NCI-H748 (cell line): ENCODE measurements at regions not wholly inside any gene's neighbourhood (a gene's known extent, or its start where the extent isn't known, plus 50 kb on each side); places are given as distances from the start of the nearest gene placed in this dataset.

ENCODE experiments used
- DNase-seq: peaks from one replicate; lab custom pipeline; 2025; ENCODE audit not compliant: unreplicated experiment; lab: John Stamatoyannopoulos, UW

- DNase-seq: no peak
Measured at GRCh38 chr10:65528986-65529385, 1396.8 kb upstream of the LRRTM3 start.

- DNase-seq: no peak
Measured at GRCh38 chr10:65531545-65531944, 1394.3 kb upstream of the LRRTM3 start.

GRCh38 chr10:65534771-65535170 lies 1391.1 kb upstream of the LRRTM3 start:
- DNase-seq: no peak

- DNase-seq: no peak
Measured at GRCh38 chr10:65544756-65545155, 1381.1 kb upstream of the LRRTM3 start.

GRCh38 chr10:65548001-65548400 lies 1377.8 kb upstream of the LRRTM3 start:
- DNase-seq: no peak

GRCh38 chr10:65550761-65551160 lies 1375.1 kb upstream of the LRRTM3 start:
- DNase-seq: no peak

- no peak for DNase-seq
Measured at GRCh38 chr10:65555192-65555591, 1370.6 kb upstream of the LRRTM3 start.

- no peak for DNase-seq
Measured at GRCh38 chr10:65556006-65556405, 1369.8 kb upstream of the LRRTM3 start.

GRCh38 chr10:65559369-65559768 lies 1366.5 kb upstream of the LRRTM3 start:
- no peak for DNase-seq

- DNase-seq: no peak
Measured at GRCh38 chr10:65565246-65565645, 1360.6 kb upstream of the LRRTM3 start.

GRCh38 chr10:65566906-65567305 lies 1358.9 kb upstream of the LRRTM3 start:
- no peak for DNase-seq

GRCh38 chr10:65570143-65571010 lies 1355.5 kb upstream of the LRRTM3 start:
- DNase-seq: peak; percentile 78

- DNase-seq: peak; percentile 58
Measured at GRCh38 chr10:65571011-65571570, 1354.7 kb upstream of the LRRTM3 start.

- no peak for DNase-seq
Measured at GRCh38 chr10:65581426-65582026, 1344.3 kb upstream of the LRRTM3 start.

GRCh38 chr10:65602182-65602865 lies 1323.5 kb upstream of the LRRTM3 start:
- no peak for DNase-seq

GRCh38 chr10:65611592-65611991 lies 1314.2 kb upstream of the LRRTM3 start:
- no peak for DNase-seq

GRCh38 chr10:65614956-65615565 lies 1310.8 kb upstream of the LRRTM3 start:
- no peak for DNase-seq

- no peak for DNase-seq
Measured at GRCh38 chr10:65618126-65618525, 1307.7 kb upstream of the LRRTM3 start.

GRCh38 chr10:65620404-65621048 lies 1305.3 kb upstream of the LRRTM3 start:
- no peak for DNase-seq

GRCh38 chr10:65622608-65623007 lies 1303.2 kb upstream of the LRRTM3 start:
- no peak for DNase-seq
